ENCODE measurements at regions not wholly inside any gene's neighbourhood (a gene's known extent, or its start where the extent isn't known, plus 50 kb on each side); places are given as distances from the start of the nearest gene placed in this dataset.

GRCh38 chr20:58106143-58106750 is 122.2 kb downstream of the ANKRD60 start:
- POLR2A ChIA-PET: no interaction called here
- TF ChIP-seq CTCF (IDR thresholded peaks at IDR 0.05; ENCODE audit: control extremely low read depth, extremely low read depth, low read depth, missing control alignments): no peak
- DNase-seq (ENCODE audit: extremely low spot score): no peak
- CTCF ChIA-PET: interaction anchor here (1.4 to 1.8 kb wide), 2 partner anchors 8 to 9 kb away, joined by 3 to 4 read pairs; no protein-coding TSS in a partner anchor

GRCh38 chr20:58103961-58104360 is 124.5 kb downstream of the ANKRD60 start:
- DNase-seq (ENCODE audit: extremely low spot score): no peak
- no peak for TF ChIP-seq CTCF (IDR thresholded peaks at IDR 0.05; ENCODE audit: control extremely low read depth, extremely low read depth, low read depth, missing control alignments)
- ChIA-PET POLR2A (no interaction called here), CTCF (interaction anchor here (1.1 to 1.4 kb wide), 2 partner anchors 17 to 42 kb away, joined by 3 read pairs; no protein-coding TSS in a partner anchor)

- ChIA-PET CTCF (interaction anchor here (1.1 to 1.4 kb wide), 2 partner anchors 16 to 42 kb away, joined by 3 read pairs; no protein-coding TSS in a partner anchor), POLR2A (no interaction called here)
These were observed 124.9 kb downstream of the ANKRD60 start for GRCh38 chr20:58103517-58103904.

GRCh38 chr20:58102744-58103516 is 125.5 kb downstream of the ANKRD60 start:
- POLR2A ChIA-PET: interaction anchor here (0.6 kb wide), 1 partner anchor 192 kb away, joined by 8 read pairs; no protein-coding TSS in a partner anchor
- CTCF ChIA-PET: interaction anchor here (1.4 kb wide), 1 partner anchor 41 kb away, joined by 3 read pairs; no protein-coding TSS in a partner anchor
- TF ChIP-seq CTCF (IDR thresholded peaks at IDR 0.05; ENCODE audit: control extremely low read depth, extremely low read depth, low read depth, missing control alignments): no peak
- DNase-seq (ENCODE audit: extremely low spot score): no peak

More at GRCh38 chr20:58103517-58103904, 124.9 kb downstream of the ANKRD60 start:
- TF ChIP-seq CTCF (IDR thresholded peaks at IDR 0.05; ENCODE audit: control extremely low read depth, extremely low read depth, low read depth, missing control alignments): no peak
- no peak for DNase-seq (ENCODE audit: extremely low spot score)

- TF ChIP-seq CTCF (IDR thresholded peaks at IDR 0.05; ENCODE audit: control extremely low read depth, extremely low read depth, low read depth, missing control alignments): no peak
- ChIA-PET CTCF (interaction anchor here (0.6 kb wide), 1 partner anchor 590 kb away, joined by 3 read pairs; no protein-coding TSS in a partner anchor), POLR2A (interaction anchor here (0.6 kb wide), 1 partner anchor 193 kb away, joined by 8 read pairs; no protein-coding TSS in a partner anchor)
- DNase-seq (ENCODE audit: extremely low spot score): no peak
These were observed 126.2 kb downstream of the ANKRD60 start for GRCh38 chr20:58102261-58102660.

GRCh38 chr20:58100731-58101356 is 127.6 kb downstream of the ANKRD60 start:
- POLR2A ChIA-PET: no interaction called here
- CTCF ChIA-PET: no interaction called here
- DNase-seq (ENCODE audit: extremely low spot score): no peak
- no peak for TF ChIP-seq CTCF (IDR thresholded peaks at IDR 0.05; ENCODE audit: control extremely low read depth, extremely low read depth, low read depth, missing control alignments)

All from GM10248 (cell line).